Dermis blood vessel endothelial cell (primary cell): ENCODE measurements at regions not wholly inside any gene's neighbourhood (a gene's known extent, or its start where the extent isn't known, plus 50 kb on each side); places are given as distances from the start of the nearest gene placed in this dataset.
"Not testable (repeated sequence)": the region's sequence is repeated elsewhere in the genome, so short reads cannot be mapped to it uniquely, and the experiment has no call there.

ENCODE experiments used
- DNase-seq: peaks from one replicate; pipeline ENCODE4 v3.0.0; 2010

GRCh38 chr5:142542078-142542477 lies 143.8 kb downstream of the FGF1 start:
- DNase-seq, result peak; percentile 47

GRCh38 chr5:142540922-142541422 lies 144.9 kb downstream of the FGF1 start:
- DNase-seq, result no peak

GRCh38 chr5:142539154-142539740 lies 146.6 kb downstream of the FGF1 start:
- no peak for DNase-seq

DNA sequence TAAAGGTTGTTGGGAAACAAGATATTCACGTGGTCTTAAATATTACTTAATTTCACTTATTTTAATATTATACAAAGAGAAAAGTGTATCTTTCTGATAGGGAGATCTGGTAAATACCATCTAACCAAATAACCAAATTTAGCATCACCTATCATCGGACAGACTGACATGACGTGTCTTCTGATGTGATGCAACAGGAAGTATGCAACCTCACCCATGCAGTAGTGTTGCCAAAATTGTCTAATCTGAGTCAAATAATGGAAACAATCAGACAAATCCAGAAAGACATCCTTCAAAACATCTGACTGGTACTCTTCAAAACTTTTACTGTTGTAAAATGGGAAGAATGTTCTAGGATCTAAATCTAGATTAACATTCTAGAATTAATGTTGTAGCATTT lies 148.0 kb downstream of the FGF1 start:
- DNase-seq, result peak; percentile 35

DNA sequence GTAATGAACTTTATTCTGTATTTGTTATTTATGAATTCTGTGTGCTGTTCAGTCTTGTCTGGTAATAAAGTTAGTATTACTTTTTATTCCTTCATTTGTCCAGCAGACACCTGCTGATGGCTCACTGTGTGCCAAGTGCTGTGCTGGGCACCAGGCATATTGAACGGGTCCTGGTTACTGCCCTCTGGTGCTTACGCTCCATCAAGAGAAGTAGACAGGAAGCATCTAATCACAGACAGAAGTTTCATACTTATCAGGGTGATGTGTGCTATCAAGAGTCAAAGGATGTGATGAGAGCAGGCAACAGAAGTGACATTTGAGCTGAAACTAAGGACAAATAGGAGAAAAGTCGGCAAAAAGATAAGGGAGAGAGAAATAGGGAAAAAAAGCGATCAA lies 153.1 kb downstream of the FGF1 start:
- no peak for DNase-seq

DNA sequence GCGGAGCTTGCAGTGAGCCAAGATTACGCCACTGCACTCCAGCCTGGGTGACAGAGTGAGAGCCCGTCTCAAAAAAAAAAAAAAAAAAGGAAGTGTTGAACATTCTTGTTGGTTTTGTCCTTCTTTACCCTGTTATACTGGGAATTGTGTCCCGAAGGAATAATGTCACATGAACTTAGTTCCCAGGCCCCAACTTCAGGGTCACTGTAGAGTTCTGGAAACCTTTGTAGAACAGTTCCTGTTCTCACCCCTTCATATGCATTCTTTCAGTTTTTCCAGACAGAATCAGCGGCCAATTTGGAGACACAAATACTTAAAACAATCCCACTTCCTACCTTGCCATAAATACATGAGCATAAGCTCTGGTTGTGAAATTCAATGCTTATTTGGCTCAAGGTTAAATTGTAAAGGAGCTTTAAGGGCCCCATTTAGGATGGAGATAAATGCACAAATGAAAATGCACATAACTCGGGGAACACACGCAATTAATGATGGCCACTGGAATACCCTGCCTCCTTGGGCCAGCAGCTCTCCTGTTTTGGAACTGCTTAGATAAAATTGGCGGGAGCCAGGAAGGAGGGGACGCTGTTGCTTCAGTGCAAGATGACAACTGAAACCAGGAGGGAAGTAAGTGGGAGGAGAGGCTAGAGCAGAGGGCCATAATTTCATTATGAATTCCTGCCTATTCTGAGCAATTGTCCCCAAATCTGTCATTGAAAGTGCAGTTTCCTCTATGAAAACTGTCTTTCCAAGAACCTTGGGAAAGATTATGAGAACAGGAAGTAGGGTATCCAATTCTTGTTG lies 153.7 kb downstream of the FGF1 start:
- DNase-seq, result peak; percentile 30

DNA sequence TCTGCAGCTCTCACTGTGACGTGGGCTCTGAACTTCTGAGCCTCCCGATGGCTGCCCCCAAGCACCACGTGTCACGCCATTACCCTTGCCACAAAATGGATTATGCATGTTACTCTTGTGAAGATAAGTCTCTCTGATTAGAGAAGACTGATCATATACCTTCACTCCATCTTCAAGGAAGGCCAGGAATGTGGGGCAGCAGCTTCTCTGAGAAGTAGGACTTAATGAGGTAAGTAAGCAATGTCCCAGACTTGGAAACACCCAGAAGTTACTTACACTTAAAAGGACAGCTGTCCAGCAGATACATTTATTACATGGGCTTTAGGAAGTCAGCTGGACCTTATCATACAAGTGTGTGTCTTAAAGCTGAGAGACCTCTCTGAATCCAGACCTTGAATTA lies 155.0 kb downstream of the FGF1 start:
- no peak for DNase-seq

GRCh38 chr5:142529626-142530278 lies 156.1 kb downstream of the FGF1 start:
- peak; percentile 91 for DNase-seq

- peak; percentile 35 for DNase-seq
Measured at GRCh38 chr5:142527664-142528295, 158.1 kb downstream of the FGF1 start.

DNA sequence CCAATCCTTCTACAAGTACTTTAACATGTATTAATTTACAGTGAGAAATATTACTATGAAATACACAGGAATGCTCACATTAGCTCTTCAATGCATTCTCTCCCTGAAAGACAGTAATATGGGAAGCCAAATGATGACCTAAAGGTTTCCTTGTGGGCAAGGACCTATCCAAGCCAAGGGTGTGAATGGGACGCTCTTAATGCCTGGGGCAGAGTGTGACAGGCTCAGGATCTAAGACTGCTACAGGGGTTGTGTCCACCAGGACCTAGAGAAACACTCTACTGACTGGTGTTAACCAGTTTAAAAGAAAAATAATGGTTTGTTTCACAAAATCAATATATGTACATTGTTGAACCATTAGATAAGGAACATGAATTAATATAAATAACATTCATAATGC lies 158.7 kb downstream of the FGF1 start:
- DNase-seq, result no peak

GRCh38 chr5:142522983-142523382 lies 162.9 kb downstream of the FGF1 start:
- no peak for DNase-seq

GRCh38 chr5:142521706-142522105 lies 164.2 kb downstream of the FGF1 start:
- no peak for DNase-seq

DNA sequence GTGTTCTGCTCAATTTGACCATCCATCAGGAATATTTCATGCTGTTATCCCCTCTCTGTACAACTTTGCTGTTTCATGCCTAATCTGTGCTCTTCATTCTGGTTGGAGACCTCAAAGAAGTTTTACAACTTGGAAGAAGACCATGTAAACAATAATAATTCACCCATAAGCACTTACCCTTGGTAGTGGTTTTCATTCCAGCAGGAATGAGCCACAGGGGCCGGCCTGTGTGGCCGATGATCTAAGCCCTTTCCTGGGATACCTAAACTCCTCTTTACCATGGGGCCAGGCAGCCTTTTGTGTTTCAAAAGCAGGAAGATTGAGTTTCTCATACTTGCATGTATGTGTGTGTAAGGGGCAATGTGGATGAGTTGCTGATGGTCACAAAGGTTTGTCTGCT lies 165.0 kb downstream of the FGF1 start:
- DNase-seq, result no peak

DNA sequence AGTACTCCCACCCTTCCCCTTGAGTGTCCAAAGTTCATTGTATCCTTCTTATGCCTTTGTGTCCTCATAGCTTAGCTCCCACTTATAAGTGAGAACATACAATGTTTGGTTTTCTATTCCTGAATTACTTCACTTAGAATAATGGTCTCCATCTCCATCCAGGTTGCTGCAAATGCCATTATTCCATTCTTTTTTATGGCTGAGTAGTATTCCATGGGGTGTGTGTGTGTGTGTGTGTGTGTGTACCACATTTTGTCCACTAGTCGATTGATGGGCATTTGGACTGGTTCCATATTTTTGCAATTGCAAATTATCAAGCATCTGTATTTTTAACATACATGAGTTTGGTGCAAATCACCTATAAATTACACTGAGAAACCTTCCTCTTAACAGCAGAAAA lies 166.0 kb downstream of the FGF1 start:
- not testable (repeated sequence) for DNase-seq

DNA sequence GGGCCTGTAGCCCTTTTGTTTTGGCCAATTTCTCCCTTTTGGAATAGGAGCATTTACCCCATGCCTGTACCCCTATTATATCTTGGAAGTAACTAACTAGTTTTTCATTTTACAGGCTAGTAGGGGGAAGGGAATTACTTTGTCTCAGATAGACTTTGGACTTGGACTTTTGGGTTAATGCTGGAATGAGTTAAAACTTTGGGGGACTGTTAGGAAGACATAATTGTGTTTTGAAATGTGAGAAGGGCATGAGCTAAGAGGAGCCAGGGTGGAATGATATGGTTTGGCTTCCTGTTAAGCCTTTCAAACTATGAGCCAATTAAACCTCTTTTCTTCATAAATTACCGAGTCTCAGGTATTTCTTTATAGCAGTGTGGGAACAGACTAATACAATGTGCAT lies 168.1 kb downstream of the FGF1 start:
- no peak for DNase-seq

DNA sequence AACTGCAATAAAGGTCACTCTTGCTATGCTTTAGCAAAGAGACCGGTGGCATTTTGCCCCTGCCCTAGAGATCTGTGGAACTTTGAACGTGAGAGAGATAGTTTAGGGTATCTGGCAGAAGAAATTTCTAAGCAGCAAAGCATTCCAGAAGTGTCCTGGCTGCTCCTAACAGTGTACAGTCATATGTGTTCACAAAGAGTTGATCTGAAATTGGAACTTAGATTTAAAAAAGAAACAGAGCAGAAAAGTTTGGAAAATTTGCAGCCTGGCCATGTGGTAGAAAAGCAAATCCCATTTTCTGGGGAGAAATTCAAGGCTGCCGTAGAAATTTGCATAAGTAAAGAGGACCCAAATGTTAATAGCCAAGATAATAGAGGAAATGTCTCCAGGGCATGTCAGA lies 169.2 kb downstream of the FGF1 start:
- no peak for DNase-seq

DNA sequence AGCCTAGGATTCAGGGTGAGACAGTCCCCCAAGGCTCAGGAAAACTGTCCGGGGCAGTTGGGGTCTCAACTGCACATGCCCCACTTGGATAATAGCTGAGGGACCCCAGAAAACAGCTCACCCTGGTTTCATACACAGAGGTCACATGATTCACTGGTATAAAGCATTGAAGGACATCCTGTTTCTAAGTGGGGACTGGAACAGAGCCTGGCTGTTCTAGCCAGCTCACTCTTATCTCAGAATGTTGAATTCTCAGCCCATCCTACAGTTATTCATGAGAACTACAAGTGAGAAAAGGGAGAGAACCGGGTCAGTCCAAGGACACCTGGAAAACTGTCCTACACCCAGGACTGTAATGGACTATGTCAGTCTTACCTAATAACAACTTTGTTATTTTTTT lies 170.9 kb downstream of the FGF1 start:
- DNase-seq, result peak; percentile 32

DNA sequence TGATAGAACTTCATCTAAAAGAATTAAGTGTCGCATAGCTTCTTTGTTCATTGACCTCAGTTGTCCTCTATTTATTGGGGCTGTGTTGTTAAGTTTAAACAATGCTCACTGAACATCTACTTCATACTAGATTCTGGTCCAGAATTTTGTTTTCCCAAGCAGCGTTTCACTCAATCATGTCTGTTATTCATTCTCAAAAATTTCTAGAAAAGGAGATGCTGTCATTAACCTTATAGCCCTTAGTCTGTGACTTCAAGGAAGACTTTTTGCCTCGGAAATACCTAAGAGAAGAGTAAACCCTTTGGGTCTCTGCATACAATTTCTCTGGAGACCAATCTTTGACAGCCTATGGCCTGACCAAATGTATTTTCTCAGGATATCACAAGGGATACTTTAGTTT lies 171.7 kb downstream of the FGF1 start:
- peak; percentile 15 for DNase-seq

DNA sequence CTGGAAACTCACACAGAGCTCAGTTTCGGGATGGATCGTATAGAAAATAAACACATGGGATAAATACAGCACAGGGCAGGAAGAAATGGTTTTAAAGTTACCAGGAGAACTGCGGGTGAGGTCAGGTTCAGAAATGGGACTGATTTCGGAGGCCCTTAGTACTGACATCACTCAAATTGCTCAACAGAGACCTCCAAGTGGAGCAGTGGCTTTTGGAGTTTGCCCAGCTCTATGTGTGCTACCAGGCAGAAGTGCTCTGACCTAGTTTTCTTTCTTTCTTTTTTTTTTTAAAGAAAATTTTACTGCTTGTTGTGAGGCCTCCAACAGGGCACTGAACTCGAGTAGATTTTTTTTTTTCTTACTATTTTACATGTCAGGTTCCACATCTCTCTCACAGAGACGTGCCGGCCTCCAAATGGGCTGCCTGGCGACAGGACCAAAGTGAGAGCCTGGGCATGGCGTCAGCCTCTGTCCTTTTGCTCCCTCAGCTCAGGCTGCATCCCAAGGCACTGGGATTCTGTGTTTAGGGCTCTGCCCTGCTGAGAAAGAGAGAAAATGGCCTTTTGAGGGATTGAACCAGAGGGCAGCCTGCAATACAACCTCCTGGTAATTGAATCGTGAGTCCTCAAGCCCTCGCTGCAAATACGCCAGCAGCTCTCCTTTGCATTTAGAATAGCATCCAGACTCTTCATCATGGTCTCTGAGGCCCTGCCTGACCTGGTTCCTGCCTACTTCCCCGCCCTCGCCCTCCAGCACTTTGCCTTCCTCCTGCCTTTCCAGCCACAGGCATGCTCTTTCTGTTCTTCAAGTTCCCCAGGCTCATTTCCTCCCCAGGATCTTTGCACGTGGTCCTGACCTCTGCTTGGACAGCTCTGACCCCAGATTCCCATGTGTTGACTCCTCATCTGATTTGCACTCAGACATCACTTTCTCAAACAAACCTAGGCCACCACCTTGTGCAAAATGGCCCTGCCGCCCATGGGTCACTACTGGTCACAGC lies 173.5 kb downstream of the FGF1 start:
- DNase-seq, result peak; percentile 21

GRCh38 chr5:142511358-142511757 lies 174.5 kb downstream of the FGF1 start:
- DNase-seq, result no peak

- no peak for DNase-seq
Measured at GRCh38 chr5:142509026-142509425, 176.9 kb downstream of the FGF1 start.

DNA sequence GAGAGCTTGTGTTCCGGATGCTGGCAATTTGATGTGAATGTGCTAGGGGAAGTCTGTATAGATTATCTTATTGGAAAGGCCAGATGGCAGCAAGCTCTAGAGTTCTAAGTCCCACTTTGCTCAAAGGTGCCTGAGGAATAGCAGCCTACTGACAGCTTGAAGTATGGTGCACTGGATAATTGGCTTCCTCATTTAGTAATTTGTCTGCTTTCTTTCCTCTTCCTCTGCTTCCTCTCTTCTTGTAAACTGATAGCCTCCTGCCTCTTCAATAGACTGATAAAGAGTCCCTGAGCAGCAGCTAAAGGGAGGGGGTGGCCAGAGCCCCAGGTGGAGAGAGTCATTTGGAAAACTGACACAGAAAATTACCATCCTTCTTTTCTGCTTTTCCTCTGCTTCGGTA lies 177.3 kb downstream of the FGF1 start:
- DNase-seq, result no peak
